ENCODE measurements at regions not wholly inside any gene's neighbourhood (a gene's known extent, or its start where the extent isn't known, plus 50 kb on each side); places are given as distances from the start of the nearest gene placed in this dataset.

DNA sequence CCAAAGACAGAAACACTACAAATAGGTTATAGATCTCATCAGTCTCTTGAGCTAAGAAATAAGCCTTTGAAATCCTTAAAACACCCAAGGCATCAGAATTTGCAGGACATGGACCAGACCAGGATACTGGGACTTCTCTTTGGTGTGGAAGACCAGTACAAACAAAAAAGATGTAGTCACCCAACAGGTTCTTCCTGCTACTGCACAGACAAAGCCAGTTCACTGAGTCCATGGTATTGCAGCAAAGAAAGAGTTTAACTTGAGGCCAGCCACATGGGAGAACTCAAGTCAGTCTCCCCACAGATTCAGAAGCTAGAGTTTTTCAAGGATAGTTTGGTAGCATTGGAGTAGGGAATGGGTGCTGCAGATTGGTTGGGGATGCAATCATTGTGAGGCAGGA is 169.6 kb upstream of the NDUFV2 start:
- TF ChIP-seq, protein P1, sequence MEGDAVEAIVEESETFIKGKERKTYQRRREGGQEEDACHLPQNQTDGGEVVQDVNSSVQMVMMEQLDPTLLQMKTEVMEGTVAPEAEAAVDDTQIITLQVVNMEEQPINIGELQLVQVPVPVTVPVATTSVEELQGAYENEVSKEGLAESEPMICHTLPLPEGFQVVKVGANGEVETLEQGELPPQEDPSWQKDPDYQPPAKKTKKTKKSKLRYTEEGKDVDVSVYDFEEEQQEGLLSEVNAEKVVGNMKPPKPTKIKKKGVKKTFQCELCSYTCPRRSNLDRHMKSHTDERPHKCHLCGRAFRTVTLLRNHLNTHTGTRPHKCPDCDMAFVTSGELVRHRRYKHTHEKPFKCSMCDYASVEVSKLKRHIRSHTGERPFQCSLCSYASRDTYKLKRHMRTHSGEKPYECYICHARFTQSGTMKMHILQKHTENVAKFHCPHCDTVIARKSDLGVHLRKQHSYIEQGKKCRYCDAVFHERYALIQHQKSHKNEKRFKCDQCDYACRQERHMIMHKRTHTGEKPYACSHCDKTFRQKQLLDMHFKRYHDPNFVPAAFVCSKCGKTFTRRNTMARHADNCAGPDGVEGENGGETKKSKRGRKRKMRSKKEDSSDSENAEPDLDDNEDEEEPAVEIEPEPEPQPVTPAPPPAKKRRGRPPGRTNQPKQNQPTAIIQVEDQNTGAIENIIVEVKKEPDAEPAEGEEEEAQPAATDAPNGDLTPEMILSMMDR (IDR thresholded peaks at IDR 0.05): no peak
- no peak for TF ChIP-seq POLR2A (IDR thresholded peaks at IDR 0.05)

Data from transverse colon (tissue), 3 donors.